NCI-H2107 treated with DMSO at 0.1 percent for 48 hours (cell line): ENCODE measurements at regions not wholly inside any gene's neighbourhood (a gene's known extent, or its start where the extent isn't known, plus 50 kb on each side); places are given as distances from the start of the nearest gene placed in this dataset.
"Not testable (repeated sequence)": the region's sequence is repeated elsewhere in the genome, so short reads cannot be mapped to it uniquely, and the experiment has no call there.

Experiments used
- DNase-seq: peaks from one replicate; lab custom pipeline; 2025; ENCODE audit not compliant: unreplicated experiment; lab: John Stamatoyannopoulos, UW

- DNase-seq = no peak
Observed at GRCh38 chr9:78437806-78438205, 140.9 kb downstream of the PSAT1 start.

- no peak for DNase-seq
Observed at GRCh38 chr9:78438211-78438610, 141.3 kb downstream of the PSAT1 start.

- no peak for DNase-seq
Observed at GRCh38 chr9:78438780-78439179, 141.9 kb downstream of the PSAT1 start.

- DNase-seq = peak; percentile 64
Observed at GRCh38 chr9:78439190-78439865, 142.4 kb downstream of the PSAT1 start.

- no peak for DNase-seq
Observed at GRCh38 chr9:78439866-78440830, 143.2 kb downstream of the PSAT1 start.

GRCh38 chr9:78441396-78441795, 144.5 kb downstream of the PSAT1 start:
- no peak for DNase-seq

- no peak for DNase-seq
Observed at GRCh38 chr9:78441822-78442431, 145.0 kb downstream of the PSAT1 start.

GRCh38 chr9:78442577-78442976, 145.7 kb downstream of the PSAT1 start:
- not testable (repeated sequence) for DNase-seq

- DNase-seq = no peak
Observed at GRCh38 chr9:78443946-78444345, 147.0 kb downstream of the PSAT1 start.

- no peak for DNase-seq
Observed at GRCh38 chr9:78448960-78449673, 152.2 kb downstream of the PSAT1 start.

- DNase-seq = no peak
Observed at GRCh38 chr9:78453450-78453849, 156.5 kb downstream of the PSAT1 start.

GRCh38 chr9:78462611-78463010, 165.7 kb downstream of the PSAT1 start:
- no peak for DNase-seq

GRCh38 chr9:78463750-78464149, 166.8 kb downstream of the PSAT1 start:
- DNase-seq = no peak

- no peak for DNase-seq
Observed at GRCh38 chr9:78468231-78468630, 171.3 kb downstream of the PSAT1 start.

GRCh38 chr9:78468974-78469576, 172.2 kb downstream of the PSAT1 start:
- DNase-seq = no peak

- DNase-seq = no peak
Observed at GRCh38 chr9:78470216-78470615, 173.3 kb downstream of the PSAT1 start.

GRCh38 chr9:78470741-78471140, 173.8 kb downstream of the PSAT1 start:
- no peak for DNase-seq

GRCh38 chr9:78472111-78472510, 175.2 kb downstream of the PSAT1 start:
- DNase-seq = no peak

GRCh38 chr9:78479441-78479840, 182.5 kb downstream of the PSAT1 start:
- no peak for DNase-seq

GRCh38 chr9:78486661-78487060, 189.7 kb downstream of the PSAT1 start:
- no peak for DNase-seq

- no peak for DNase-seq
Observed at GRCh38 chr9:78490231-78490630, 193.3 kb downstream of the PSAT1 start.
